Stomach smooth muscle (tissue), 2 donors: ENCODE measurements at regions not wholly inside any gene's neighbourhood (a gene's known extent, or its start where the extent isn't known, plus 50 kb on each side); places are given as distances from the start of the nearest gene placed in this dataset.

ENCODE experiments used
- H3K27ac ChIP-seq: one replicate; pipeline ENCODE4 v1.7.0; 2013; ENCODE audit warnings: mild to moderate bottlenecking, low read length, inconsistent platforms
- H3K27me3 ChIP-seq, 2 donors: one replicate each; pipeline ENCODE4 v1.7.0; 2013; ENCODE audit warnings: low read length in 2 of 2; ENCODE audit not compliant: insufficient read depth in 2 of 2, control insufficient read depth in 1 of 2
- H3K36me3 ChIP-seq, 2 donors: one replicate each; pipeline ENCODE4 v1.7.0; 2013; ENCODE audit warnings: low read length in 2 of 2; ENCODE audit not compliant: control insufficient read depth in 2 of 2, insufficient read depth in 2 of 2
- H3K4me1 ChIP-seq: one replicate; pipeline ENCODE4 v1.7.0; 2013; ENCODE audit warnings: low read length; ENCODE audit not compliant: control insufficient read depth, insufficient read depth
- H3K4me3 ChIP-seq, 2 donors: one replicate each; pipeline ENCODE4 v1.7.0; 2013; ENCODE audit warnings: low read length in 2 of 2
- H3K9ac ChIP-seq, 2 donors: one replicate each; pipeline ENCODE4 v1.7.0; 2013; ENCODE audit warnings: low read length in 2 of 2, mild to moderate bottlenecking in 1 of 2
- H3K9me3 ChIP-seq, 2 donors: one replicate each; pipeline ENCODE4 v1.7.0; 2013; ENCODE audit warnings: low read length in 2 of 2; ENCODE audit not compliant: control insufficient read depth in 2 of 2
- donor health status: healthy.
- donor health status: Pancreatic carcinoma.

DNA sequence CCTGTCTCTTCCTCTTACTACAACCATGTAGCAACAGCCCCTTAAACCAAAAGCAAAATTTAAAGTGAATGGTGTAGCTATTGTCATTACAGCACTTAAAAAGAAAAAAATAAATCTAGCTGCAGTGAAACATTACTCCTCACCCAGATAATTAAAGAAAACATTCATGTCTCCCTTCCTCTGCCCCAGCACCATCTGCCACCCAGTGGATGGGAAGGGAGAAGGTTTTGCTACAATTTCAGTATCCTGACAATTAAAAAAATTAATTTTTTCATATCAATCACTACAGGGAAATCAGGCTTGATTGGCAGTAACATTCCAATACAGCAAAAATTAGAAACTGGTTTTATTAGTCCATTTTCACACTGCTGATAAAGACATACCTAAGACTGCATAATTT, 147.4 kb upstream of the PUM3 start:
- no peak overlapping the region for H3K27ac ChIP-seq
- H3K4me1 ChIP-seq: no peaks in the 10 kb centered on the region
- H3K27me3 ChIP-seq: no peaks in the 10 kb centered on the region
- H3K36me3 ChIP-seq: no peaks in the 10 kb centered on the region
- H3K9ac ChIP-seq: no peak overlapping the region
- H3K4me3 ChIP-seq: no peak overlapping the region
- no peaks in the 10 kb centered on the region for H3K9me3 ChIP-seq

GRCh38 chr9:2987679-2988078, 143.8 kb upstream of the PUM3 start:
- H3K4me3 ChIP-seq: no peak overlapping the region
- peaks cover 0 to 2% of the 10 kb centered on the region in 2 donors for H3K27me3 ChIP-seq
- H3K9me3 ChIP-seq: no peaks in the 10 kb centered on the region
- no peak overlapping the region for H3K27ac ChIP-seq
- peaks cover 10% of the 10 kb centered on the region for H3K4me1 ChIP-seq
- H3K36me3 ChIP-seq: no peaks in the 10 kb centered on the region
- no peak overlapping the region for H3K9ac ChIP-seq

DNA sequence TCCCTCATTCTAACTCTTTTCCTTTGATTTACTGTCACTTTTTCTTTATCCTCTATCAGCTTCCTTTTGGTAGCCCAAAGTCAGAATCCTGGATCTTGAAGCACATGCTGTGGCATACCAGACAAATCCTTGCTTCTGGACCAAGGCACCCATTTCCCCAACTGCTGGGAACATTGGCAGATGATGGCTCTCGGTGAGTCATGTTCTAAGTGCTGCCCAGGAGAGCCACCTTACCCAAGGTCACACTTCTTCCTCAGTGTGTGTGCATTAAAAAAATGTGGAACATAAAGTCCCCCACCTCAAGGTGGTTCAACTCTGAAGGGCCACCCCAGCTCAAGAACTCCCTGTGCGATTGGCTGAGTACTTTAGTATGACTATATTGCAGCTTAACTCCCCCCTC, 141.4 kb upstream of the PUM3 start:
- Histone ChIP-seq H3K9ac (no peak overlapping the region), H3K4me1 (peaks cover 10% of the 10 kb centered on the region), H3K27me3 (peaks cover 0 to 2% of the 10 kb centered on the region in 2 donors), H3K9me3 (no peaks in the 10 kb centered on the region), H3K4me3 (no peak overlapping the region), H3K36me3 (no peaks in the 10 kb centered on the region), H3K27ac (no peak overlapping the region)

- Histone ChIP-seq H3K27ac (no peak overlapping the region), H3K9ac (no peak overlapping the region), H3K36me3 (no peaks in the 10 kb centered on the region), H3K27me3 (peaks cover 0 to 2% of the 10 kb centered on the region in 2 donors), H3K4me1 (peaks cover 10% of the 10 kb centered on the region), H3K4me3 (no peak overlapping the region), H3K9me3 (no peaks in the 10 kb centered on the region)
Measured at GRCh38 chr9:2984491-2984890, 140.6 kb upstream of the PUM3 start.

DNA sequence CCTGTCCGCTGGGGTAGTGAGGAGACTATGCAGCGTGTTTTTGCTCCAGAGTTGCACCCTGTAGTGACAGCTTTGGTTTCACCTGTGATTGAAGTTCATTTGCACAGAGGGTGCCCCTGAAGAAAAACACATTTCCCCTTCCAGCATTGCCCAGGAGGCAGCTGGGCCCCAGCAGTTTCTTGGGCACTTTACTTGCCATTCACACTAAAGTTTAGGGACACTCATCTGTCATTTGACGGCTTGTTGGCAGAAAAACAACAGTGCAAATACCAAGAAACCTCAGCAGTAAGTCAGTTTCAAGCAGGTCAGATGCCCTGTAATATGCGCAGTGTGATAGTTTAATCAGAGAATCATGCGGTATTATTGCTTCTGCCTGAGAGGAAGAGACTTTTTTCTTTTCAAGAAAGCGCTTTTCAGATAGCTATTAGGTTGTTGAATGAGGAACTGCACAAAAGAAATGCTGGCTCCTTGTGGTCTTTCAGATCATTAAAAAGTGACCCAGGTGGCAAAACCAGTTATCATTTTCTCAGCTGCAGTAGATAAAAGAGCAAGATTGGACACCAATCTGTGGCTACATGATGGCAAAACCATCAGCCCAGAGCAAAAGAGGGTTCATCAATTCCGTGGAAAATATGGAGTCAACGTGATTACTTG, 136.2 kb upstream of the PUM3 start:
- no peak overlapping the region for H3K4me3 ChIP-seq
- no peak overlapping the region for H3K27ac ChIP-seq
- no peaks in the 10 kb centered on the region for H3K9me3 ChIP-seq
- no peaks in the 10 kb centered on the region for H3K4me1 ChIP-seq
- no peak overlapping the region for H3K9ac ChIP-seq
- H3K36me3 ChIP-seq: no peaks in the 10 kb centered on the region
- H3K27me3 ChIP-seq: no peaks in the 10 kb centered on the region

- H3K9ac ChIP-seq: no peak overlapping the region
- H3K4me3 ChIP-seq: no peak overlapping the region
- H3K27me3 ChIP-seq: no peaks in the 10 kb centered on the region
- H3K9me3 ChIP-seq: peaks cover 0 to 4% of the 10 kb centered on the region in 2 donors
- no peaks in the 10 kb centered on the region for H3K4me1 ChIP-seq
- no peaks in the 10 kb centered on the region for H3K36me3 ChIP-seq
- H3K27ac ChIP-seq: no peak overlapping the region
Measured at GRCh38 chr9:2972475-2972874, 128.6 kb upstream of the PUM3 start.

GRCh38 chr9:2970864-2971263, 127.0 kb upstream of the PUM3 start:
- H3K4me1 ChIP-seq: no peaks in the 10 kb centered on the region
- no peaks in the 10 kb centered on the region for H3K27me3 ChIP-seq
- no peak overlapping the region for H3K4me3 ChIP-seq
- H3K36me3 ChIP-seq: no peaks in the 10 kb centered on the region
- no peak overlapping the region for H3K27ac ChIP-seq
- peaks cover 0 to 4% of the 10 kb centered on the region in 2 donors for H3K9me3 ChIP-seq
- H3K9ac ChIP-seq: no peak overlapping the region

GRCh38 chr9:2967766-2968165, 123.9 kb upstream of the PUM3 start:
- Histone ChIP-seq H3K27me3 (no peaks in the 10 kb centered on the region), H3K27ac (no peak overlapping the region), H3K4me1 (no peaks in the 10 kb centered on the region), H3K36me3 (no peaks in the 10 kb centered on the region), H3K4me3 (no peak overlapping the region), H3K9me3 (peaks cover 0 to 3% of the 10 kb centered on the region in 2 donors), H3K9ac (no peak overlapping the region)

DNA sequence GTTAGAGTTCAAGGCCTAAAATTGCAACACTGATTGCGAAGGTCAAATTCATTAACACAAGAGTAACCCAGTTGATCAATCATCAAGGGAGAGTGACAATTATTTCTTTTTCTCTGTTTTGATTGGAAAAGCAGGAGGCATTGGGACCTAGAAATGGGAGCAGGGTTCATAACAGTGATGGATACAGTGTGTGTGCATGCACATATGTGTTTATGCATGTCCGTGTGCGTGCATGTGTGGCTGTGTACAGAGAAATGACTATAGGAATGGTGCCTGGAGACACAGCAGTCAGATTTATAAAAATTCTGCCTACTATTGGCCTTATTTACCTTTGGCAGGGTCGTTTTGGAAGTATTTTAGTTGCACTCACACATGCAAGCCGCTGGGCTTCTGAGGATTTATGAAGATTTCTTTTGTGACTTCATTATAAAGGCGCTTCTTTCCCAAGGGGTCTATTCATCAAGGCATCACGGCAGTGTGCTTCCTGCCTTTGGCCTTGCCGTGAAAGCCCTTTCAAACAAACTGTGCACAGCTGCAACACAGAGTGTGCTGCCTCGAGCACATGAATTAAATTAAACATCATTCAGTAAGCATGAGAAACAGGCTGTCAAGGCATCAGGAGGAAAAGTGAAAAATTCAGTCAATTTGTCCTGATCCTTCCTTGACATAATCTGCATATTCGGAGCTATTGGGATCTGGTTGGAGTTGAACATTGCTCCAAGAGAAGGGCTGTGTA, 122.8 kb upstream of the PUM3 start:
- Histone ChIP-seq H3K9me3 (no peaks in the 10 kb centered on the region), H3K9ac (no peak overlapping the region), H3K27ac (no peak overlapping the region)

GRCh38 chr9:2964470-2964869, 120.6 kb upstream of the PUM3 start:
- H3K4me1 ChIP-seq: no peaks in the 10 kb centered on the region
- no peaks in the 10 kb centered on the region for H3K36me3 ChIP-seq
- no peak overlapping the region for H3K9ac ChIP-seq
- no peak overlapping the region for H3K4me3 ChIP-seq
- no peak overlapping the region for H3K27ac ChIP-seq
- H3K9me3 ChIP-seq: no peaks in the 10 kb centered on the region
- no peaks in the 10 kb centered on the region for H3K27me3 ChIP-seq

More for the DNA sequence above, 122.8 kb upstream of the PUM3 start:
- Histone ChIP-seq H3K36me3 (no peaks in the 10 kb centered on the region), H3K4me3 (no peak overlapping the region), H3K4me1 (no peaks in the 10 kb centered on the region), H3K27me3 (no peaks in the 10 kb centered on the region)

DNA sequence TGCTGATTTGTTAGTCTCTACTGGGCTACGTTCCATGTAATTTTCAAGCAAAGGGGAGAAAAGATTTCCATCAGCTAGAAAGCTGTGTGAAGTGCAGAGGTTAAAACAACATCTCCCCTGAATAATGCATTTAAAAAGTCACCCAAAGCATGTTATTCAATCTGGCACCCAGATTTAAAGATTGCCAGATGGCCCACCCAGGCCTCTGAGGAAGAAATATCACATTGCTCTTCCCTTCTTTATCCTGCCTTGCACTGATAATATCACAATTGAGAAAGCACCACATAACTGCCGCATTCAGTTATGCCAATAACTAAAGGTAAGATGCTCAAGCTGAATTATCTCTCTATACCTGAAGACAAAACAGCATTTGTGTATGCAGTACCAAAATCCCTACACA, 119.4 kb upstream of the PUM3 start:
- Histone ChIP-seq H3K9me3 (no peaks in the 10 kb centered on the region), H3K4me1 (no peaks in the 10 kb centered on the region), H3K4me3 (no peak overlapping the region), H3K9ac (no peak overlapping the region), H3K36me3 (no peaks in the 10 kb centered on the region), H3K27ac (no peak overlapping the region), H3K27me3 (no peaks in the 10 kb centered on the region)
